ENCODE measurements at regions not wholly inside any gene's neighbourhood (a gene's known extent, or its start where the extent isn't known, plus 50 kb on each side); places are given as distances from the start of the nearest gene placed in this dataset.
"Not testable (repeated sequence)": the region's sequence is repeated elsewhere in the genome, so short reads cannot be mapped to it uniquely, and the experiment has no call there.

DNA sequence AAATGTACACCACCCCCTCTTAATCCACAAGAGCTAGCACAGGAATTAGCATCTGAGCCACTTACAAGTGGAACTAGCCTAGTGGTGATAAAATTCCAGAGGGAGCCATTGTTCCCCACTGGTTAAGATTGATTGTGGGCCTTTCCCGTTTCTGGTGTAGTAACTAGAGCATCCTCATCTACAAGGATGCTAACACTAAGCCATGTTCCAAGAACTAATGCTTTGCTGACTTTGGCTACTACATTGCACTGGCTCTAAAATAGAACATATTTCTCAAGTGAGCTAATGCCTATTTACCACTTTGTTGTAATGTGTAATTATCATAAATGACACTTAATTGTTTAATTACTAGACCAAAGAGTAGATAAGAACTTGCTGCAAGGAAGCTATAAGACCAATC lies 143.7 kb downstream of the FZD1 start:
- DNase-seq, result no peak

DNA sequence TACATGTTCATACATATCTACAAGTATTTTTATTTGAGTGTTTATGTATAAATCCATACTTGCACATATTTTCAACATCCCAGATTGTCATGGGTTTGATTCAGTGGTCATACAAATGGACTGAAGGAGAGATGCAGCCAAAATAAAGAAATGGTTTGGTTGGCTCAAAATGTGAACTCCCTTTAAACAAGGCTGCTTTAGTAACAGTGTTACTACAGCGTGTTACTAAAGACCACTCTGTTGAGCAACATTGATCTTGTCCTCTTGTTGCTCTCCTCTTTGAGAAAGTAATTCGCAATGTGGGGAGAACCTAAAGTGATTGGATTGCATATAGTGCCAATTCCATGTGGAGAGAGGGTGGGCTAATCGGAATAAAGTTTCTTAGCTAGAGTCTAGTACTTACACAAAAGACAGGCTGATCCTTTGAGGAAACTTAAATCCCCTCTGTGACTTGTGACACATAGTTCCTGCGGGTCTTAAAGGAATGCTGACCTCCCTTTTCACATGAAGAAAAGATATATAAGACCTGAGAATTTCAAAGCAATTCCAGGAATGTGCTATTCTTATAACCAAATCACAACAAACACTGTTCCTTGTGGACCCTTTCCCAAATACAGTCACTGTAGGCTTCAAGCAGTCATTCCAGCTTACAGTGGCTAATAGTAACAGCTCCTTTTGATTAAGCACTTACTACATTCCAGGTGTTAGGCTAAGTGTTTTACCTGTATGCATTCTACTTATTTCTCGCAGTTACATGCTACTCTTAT lies 144.3 kb downstream of the FZD1 start:
- no peak for DNase-seq

DNA sequence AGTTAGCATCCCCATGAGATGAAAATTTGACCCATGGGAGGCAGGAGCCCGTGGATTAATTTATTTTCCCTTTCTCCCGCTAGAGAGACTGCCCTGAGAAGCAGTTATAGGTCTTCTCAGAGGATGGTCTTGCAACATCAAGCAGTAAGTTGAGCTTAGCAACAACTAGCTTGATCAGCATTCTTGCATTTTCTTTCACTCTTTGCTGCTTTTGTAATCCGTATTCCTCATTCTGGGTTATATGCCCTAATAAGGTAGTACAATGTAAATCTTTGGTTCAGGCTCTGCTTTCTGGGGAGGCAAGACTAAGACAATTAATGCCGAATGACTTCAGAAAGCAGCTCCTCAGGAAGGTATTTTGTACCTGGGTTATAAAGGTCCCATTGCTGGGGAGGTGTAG lies 146.8 kb downstream of the FZD1 start:
- DNase-seq, result no peak

DNA sequence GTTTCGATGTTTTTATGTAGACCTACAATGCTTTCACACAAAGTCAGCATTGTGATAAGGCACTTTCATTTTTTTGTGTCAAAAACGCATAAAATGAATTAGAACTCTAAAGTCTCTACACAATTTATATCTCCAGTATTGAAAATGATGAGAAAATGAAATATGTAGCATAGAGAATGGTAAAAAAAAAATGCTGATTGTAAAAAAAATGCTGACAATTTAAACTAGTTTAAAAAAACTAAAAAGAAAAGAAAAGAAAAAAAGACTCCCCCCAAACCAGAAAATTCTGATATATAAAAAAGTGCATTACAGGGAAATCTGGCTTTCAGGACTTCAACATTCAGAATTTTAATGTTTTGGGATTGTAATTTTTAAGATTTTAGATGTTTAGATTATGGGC lies 148.1 kb downstream of the FZD1 start:
- no peak for DNase-seq

DNA sequence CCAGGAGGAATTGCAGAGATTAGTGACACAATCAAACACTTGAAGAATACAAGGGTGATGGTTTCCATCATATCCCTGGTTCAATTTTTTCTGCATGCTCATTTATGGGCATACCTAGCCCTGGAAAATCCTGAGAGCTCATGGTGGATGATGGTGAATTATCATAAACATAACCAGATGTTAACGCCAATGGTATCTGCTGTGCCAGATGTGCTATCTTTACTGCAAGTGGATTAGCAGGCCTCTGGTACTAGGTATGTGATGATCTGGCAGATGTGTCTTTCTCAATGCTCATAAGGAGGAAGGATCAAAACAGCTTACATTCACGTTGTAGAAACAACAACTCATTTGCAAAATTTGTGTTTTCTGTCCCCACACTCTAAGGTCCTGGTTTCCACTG lies 150.5 kb downstream of the FZD1 start:
- no peak for DNase-seq

DNA sequence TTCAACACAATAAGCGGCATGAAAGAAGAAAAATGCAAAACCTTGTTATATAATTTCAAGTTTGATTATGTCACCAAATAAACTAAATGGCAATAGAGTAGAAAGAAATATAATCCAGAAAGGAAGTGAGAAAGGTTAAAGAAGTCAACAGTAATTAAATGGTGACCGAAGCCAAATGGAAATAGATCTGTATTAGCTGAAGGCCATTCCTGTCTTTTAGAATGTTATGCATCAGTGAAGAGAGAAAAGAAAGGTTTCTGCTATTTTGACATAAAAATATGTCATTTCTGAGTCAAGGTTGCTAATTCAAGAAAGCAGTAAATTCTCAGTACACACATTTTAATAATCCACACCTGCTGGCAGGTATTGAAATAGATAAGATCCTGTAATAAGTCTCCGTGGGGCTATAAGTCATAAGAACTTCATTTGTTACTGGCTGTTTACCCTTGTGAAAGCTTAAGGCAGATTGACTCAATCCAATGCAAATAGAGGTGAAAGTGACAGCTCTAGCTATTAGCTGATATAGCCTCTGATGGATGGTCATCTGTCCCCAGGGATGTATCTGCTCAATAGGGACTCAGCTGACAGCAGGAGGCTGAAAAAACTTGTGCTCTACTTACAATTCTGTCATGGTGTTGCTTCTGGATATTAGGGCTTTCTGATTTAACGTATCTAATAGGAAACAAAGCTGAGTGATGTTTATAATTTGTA lies 152.1 kb downstream of the FZD1 start:
- peak in 1 of 2 experiments; percentile 33 for DNase-seq

DNA sequence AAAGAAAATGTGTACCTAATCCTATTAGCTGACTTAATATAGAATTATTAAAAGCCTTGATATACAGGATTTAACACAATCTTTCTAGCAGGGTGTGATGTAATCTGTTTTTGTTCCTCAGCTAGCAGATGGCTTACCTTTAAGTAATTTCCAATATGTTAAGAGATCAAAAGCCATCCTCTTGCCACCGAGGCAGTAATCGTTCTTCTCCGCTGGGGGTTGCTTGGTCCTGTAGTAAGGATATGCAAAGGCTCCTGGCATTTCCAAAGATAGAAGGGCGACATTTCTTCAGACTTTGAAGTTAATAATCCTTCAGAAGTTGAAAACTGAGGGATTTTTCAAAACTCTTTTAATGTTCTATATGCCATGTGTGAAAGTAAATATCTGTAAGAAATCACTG lies 156.4 kb downstream of the FZD1 start:
- no peak for DNase-seq

DNA sequence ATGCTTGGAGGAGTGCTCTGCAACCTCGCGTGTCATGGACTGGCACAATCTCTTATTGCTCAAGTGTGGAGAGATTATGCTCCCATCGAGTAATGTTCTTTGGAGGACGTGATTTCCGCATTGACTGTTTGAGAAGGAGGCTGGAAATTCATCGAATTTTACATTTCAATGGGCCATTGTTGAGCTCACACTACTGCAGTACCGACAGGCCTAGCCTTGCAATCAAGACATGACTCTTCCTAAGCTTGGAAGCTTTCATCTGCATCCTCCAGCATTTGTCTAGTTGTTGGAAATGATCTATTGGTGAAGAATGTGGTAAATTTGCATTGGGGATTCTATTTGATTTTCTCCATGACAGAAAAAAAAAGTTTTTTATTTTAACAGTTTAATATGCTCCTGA lies 156.8 kb downstream of the FZD1 start:
- DNase-seq, result no peak

DNA sequence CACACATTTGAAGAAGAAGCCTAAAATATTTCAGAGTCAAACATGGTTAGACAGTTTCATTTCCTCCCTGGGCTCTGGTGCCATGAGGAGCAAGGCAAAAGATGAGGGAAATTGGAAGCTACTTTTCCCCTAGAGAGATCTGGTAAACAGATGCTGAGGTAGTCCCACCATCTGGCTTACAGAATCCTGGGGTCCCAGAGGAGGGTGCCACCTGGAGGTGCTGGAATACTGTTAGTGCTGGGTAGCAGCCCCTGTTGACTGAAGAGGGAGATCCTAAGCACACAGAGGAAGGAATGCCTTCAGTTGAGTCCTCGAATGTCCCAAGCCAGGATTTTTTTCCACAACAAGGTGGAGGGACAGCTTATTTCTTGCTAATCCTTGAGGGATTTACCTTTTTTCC lies 160.1 kb downstream of the FZD1 start:
- DNase-seq, result no peak

DNA sequence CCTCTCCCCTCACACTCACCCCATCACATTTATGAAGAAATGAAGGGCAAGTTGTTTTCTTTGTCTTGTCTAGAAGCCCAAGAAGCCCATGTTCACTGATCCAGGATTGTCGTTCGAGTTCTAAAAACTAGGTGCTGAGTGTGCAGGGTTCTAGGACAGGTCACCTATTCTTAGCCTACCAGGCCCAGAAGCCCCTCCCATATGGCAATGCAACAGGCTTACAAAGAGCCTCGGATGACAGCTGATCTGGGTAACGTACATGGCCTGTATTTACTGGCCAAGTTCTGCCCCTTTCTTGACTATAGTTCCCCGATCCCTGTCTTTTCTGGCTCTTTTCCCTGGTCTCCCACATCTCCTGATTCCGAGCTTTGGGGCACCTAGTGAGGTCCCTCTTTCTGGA lies 160.9 kb downstream of the FZD1 start:
- DNase-seq, result no peak

DNA sequence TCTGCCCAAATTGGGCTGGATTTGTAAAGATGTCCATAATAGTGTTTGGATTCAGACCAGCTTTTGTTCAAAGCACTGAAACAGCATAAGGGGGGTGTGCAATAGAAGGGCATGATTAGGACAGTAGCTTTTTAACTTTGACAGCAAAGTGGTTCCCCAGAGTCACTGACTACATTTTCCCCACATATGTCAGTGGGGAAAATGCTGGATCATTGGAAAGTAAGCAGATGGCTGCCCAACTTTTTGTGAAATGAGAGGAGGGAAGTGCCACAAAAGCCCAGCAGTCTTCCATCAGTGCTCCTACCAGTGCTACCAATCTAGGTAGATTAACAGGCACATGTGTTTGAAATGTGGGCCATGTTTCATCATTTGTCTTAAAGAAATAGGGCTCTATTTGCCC lies 162.8 kb downstream of the FZD1 start:
- DNase-seq, result no peak

DNA sequence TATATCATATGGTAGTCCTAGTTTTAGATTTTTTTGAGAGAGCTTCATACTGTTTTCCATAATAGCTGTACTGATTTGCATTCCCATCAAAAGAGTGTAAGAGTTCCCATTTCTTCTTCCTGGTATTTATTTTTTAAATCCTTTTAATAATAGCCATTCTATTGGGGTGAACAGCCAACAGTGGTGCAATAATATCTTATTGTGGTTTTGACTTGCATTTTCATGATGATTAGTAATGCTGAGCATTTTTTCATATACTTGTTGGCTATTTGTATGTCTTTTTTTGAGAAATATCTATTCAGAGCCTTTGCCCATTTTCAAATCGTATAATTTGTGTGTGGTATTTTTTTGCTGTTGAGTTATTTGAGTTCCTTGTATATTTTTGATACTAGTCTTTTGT lies 167.4 kb downstream of the FZD1 start:
- no peak for DNase-seq

DNA sequence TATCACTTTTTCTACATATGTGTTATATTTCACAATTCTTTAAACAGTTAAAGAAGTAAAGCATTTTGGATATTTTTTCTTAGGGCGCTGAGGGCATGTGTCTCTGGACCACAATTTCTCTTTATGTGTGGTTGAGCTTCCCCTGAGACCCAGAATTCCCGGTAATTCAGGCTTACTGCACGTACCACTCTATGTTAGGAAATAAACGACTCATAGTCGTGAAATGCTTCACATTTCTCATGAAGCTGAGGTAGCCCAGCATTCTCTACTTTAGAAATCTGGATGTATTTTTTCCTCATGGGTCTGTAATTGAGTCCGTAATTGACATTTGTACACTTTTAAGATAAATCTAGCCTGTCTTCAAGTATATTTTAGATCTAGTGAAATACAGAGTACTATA lies 170.6 kb downstream of the FZD1 start:
- no peak for DNase-seq

DNA sequence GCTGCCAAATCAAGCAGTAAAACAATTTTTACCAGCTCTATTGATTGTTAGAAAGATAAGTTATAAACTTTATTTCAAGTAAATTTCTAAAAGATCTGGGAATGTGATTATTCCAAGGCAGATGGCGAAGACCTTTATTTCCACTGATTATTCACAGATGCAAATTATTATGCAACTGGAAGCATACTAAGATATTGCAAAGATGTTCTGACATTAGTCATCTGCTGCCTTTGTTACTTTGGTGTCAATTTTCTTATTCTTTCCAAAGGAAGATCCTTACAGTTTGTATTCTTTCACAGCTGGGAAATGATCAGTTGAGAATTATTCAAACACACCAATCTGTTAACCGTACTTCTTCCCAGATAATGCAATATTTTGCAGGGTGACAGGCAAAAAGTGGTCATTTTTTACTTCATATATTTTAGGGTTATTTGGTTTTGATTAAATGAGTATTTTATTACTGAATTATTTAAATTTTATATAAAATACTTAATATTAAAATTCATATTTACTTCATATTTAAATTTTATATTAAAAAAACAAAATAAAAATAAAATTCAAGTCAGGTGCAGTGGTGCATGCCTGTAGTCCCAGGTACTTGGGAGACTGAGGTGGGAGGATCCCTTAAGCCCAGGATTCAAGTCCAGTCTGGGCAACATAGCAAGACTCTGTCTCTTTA lies 171.3 kb downstream of the FZD1 start:
- DNase-seq, result no peak

DNA sequence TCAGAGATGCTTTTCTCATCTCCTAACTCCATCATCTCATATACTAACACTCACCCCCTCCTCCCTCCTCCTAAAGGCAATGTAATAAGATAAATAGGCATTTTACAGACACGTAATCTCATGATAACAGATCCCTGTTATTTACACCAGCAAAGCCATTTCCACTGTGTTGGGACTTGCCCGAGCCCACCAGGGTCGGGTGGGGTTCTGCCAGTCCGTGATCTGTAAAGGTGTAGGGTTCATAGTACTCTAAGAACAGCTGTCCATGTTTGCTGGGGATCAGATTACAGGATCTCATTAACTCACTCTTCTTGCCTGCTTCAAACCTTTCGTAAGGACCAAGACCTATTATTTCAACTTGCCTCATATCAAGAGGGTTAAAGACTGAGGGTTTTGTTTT lies 172.4 kb downstream of the FZD1 start:
- DNase-seq, result peak; percentile 31 to 73

DNA sequence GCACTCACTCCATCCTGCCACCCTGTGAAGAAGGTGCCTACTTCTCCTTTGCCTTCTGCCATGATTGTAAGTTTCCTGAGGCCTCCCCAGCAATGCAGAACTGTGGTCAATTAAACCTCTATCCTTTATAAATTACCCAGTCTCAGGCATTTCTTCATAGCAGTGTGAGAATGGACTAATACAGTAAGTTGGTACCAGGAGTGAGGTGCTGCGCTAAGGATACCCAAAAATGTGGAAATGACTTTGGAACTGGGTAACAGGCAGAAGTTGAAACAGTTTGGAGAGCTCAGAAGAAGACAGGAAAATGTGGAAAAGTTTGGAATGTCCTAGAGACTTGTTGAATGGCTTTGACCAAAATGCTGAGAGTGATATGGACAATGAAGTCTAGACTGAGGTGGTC lies 176.0 kb downstream of the FZD1 start:
- DNase-seq, result not testable (repeated sequence)

DNA sequence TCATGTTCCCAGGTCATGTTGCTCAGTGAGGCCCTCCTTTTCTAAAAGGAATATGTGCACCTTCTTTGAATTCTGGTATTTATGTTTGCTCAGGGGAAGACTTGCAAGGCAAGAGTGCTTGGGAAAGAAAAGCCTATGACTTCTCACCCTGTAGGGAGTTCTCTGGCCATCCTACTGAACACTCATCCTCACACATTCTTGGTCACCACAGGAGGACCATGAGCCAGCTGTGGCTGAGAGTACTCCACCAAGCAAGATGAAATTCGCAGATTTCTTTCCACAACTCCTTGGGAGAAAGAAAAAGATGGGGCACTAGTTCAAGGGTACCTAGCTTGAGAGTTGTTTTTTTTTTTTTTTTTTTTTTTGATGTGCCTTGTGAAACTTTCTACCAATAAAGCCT lies 179.6 kb downstream of the FZD1 start:
- DNase-seq, result no peak

DNA sequence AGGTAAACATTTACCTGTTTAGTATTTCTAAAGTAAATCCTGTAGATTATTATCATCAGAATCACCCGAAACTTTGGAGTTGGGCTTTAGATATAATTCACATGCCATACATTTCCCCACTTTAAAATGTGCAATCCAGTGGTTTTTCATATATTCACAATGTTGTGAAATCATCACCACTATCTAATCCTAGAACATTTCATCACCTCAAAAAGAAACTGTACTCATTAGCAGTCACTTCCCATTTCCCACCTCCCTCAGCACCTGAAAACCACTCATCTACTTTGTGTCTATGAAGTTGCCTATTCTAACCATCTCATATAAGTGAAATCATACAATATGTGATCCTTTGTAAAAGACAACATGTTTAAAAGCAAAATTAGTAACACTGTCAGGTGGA lies 182.6 kb downstream of the FZD1 start:
- no peak for DNase-seq

DNA sequence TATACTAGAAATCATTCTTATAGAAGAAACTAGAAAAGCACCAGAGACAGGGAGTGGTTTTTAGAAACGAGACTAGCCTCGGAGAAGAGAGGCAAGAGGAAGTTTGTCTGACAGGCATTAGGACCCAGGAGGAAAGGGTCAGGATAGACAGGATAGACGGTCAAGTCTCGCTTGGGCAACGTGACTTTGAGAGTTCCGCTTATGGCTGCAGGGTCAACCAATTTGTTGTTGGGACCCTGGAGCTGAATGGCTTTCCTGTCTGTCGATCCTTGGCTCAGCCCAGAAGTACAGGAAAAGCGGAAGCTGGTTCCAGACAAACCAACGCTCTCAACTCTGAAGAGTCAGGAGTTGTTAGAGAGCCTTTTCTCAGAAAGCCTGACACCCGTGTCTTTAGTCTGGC lies 191.2 kb downstream of the FZD1 start:
- no peak for DNase-seq

DNA sequence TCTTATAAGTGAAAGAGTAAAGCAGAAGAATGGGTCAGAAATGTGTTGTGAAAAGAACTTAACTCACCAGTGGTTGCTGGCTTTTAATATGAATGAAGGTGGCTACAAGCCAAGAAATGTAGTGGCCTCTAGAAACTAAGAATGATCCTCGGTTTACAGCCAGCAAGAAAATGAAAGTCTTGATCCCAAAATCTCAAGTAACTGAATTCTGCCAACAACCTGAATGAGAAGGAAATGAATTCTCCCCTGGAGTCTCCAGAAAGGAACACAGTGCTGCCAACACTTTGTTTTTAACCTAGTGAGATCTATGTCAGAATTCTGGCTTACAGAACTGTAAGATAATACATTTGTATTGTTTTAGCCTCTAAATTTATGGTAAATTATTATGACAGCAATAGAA lies 193.0 kb downstream of the FZD1 start:
- DNase-seq, result no peak

DNA sequence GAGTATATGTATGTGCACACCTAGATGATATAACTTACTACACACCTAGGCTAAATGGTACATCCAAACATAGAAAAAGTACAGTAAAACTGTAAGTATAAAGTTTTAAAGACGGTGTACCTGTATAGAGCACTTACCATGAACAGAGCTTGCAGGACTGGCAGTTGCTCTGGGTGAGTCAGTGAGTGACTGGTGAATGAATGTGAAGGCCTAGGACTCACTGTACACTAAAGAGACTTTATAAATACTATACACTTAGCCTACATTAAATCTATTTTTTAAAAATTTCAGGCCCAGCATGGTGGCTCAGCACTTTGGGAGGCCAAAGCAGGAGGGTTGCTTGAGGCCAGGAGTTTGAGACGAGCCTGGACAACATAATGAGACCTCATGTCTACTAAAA lies 195.3 kb downstream of the FZD1 start:
- no peak for DNase-seq

DNA sequence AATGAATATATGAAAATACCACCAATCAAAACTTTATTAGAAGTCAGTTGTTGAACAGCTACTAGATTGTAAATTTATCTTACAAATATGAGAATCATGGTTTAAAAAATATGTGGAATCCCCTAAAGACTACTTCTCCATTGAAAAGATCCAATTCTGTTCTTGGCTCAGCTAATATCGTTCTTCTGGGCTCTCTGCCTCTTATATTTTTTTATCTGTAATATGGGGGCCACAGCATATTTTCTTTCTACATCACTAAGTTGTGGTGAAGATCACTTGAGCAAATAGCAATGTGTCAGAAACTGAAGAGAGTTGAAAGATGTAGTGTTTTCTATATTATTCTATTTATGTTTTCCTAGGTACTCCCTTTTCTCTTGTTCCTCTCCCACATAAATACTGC lies 198.1 kb downstream of the FZD1 start:
- no peak for DNase-seq

DNA sequence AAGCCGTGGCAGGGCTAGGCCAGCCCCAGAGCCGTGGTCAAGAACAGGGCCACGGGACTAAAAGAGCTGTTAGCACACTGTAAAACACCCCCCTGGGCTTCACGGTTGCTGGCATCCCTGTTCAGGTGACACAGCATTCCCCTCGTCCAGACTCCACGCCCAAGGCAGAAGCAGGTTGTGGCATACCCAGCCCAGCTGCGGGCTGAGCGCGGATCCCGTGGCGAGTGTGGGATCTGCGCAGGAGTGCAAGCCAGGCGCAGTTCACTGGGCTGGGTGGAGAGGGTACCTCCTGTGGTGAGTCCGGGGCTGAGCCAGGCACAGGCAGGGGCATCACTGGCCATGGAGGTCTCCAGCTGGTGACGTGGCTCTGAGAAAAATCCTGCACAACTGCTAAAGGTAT lies 199.1 kb downstream of the FZD1 start:
- DNase-seq, result no peak

DNA sequence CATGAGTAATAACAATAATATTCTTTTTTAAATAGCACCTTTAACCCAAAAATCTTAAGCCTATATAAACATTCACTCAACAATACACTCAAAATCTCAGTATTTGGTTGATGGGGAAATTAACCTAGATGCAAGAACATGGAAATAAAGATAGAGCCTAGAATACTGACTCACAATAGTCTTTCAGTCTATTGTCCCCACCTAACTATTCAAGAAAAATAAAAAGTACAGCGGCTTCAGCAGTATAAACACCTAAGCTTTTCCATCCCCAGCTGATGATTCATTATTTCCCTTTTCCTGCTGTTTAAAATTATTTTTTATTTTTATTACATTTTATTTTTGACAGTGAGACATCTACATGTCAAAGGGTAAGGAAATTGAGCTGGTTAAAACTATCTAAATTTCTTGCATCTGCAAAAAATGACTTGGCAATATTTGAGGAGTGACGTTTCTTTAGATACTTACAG lies 201.4 kb downstream of the FZD1 start:
- DNase-seq, result no peak

All from NCI-H2081 (cell line).